Mammary epithelial cell (primary cell): ENCODE measurements at regions not wholly inside any gene's neighbourhood (a gene's known extent, or its start where the extent isn't known, plus 50 kb on each side); places are given as distances from the start of the nearest gene placed in this dataset.

ENCODE experiments used
- EZH2 ChIP-seq: IDR thresholded peaks from 2 replicates; pipeline ENCODE4 v1.6.1; 2012; ENCODE audit warnings: low read length, inconsistent platforms, borderline replicate concordance
- TF ChIP-seq, protein P1 (sequence below), 2 donors: IDR thresholded peaks in 1 of 2; conservative IDR thresholded peaks in 1 of 2; 2 replicates each; pipeline ENCODE4 v1.5.1; 2011 to 2012; ENCODE audit warnings: inconsistent platforms in 2 of 2, low read length in 2 of 2, mild to moderate bottlenecking in 2 of 2, control low read depth in 1 of 2, low read depth in 1 of 2; ENCODE audit not compliant: insufficient read depth in 1 of 2; ENCODE audit errors: extremely low read depth in 1 of 2

DNA sequence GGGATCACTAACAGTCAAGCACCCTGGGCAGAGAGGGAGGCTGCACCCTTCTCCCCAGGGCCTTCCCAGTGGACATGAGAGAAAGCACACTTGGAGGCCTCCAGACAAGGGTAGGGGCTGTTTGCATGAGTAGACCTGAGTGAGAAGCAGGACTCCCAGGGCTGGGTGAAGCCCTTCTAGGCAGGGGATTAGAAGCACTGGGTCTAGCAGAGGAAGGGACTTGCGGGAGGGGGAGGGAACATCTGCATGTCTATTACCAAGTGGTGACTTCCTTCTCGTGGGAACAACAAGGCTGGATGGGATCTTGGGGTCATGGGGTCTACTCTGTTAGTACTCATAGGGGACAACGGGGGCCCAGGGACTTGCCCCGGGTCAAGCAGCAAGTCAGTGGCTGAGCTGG, 67.8 kb downstream of the EMX2 start:
- TF ChIP-seq, protein P1, sequence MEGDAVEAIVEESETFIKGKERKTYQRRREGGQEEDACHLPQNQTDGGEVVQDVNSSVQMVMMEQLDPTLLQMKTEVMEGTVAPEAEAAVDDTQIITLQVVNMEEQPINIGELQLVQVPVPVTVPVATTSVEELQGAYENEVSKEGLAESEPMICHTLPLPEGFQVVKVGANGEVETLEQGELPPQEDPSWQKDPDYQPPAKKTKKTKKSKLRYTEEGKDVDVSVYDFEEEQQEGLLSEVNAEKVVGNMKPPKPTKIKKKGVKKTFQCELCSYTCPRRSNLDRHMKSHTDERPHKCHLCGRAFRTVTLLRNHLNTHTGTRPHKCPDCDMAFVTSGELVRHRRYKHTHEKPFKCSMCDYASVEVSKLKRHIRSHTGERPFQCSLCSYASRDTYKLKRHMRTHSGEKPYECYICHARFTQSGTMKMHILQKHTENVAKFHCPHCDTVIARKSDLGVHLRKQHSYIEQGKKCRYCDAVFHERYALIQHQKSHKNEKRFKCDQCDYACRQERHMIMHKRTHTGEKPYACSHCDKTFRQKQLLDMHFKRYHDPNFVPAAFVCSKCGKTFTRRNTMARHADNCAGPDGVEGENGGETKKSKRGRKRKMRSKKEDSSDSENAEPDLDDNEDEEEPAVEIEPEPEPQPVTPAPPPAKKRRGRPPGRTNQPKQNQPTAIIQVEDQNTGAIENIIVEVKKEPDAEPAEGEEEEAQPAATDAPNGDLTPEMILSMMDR (conservative IDR thresholded peaks at IDR 0.05 in 1 of 2, IDR thresholded peaks at IDR 0.05 in 1 of 2; ENCODE audit: extremely low read depth in 1 of 2, insufficient read depth in 1 of 2, low read depth in 1 of 2, low read length in 2 of 2) = no peak
- no peak for TF ChIP-seq EZH2
